ENCODE measurements at regions not wholly inside any gene's neighbourhood (a gene's known extent, or its start where the extent isn't known, plus 50 kb on each side); places are given as distances from the start of the nearest gene placed in this dataset.

DNA sequence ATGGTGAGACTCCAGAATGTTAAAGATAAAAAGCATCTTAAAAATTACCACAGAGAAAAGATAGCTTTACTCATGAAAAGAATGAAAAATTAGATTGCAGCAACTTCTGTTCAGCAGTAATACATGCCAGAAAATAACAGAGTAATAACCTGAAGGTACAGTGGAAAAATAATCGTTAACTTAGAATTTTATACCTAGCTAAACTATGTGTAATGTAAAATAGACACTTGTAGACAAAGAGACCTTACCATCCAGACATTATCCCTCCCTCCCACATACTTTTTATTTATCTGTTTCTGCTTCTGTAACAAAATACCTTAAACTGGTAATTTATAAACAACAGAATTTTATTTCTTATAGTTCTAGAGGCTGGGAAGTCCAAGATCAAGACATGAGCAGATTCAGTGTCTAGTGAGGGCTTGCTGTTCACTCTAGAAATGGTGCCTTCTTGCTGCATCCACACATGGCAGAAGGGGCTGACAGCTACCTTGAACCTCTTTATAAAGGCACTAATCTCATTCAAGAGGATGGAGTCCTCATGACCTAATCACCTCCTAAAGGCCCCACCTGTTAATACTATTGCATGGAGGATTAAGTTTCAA, 90.7 kb downstream of the COL6A6 start:
- no peaks in the 10 kb centered on the region for H3K27me3 ChIP-seq (ENCODE audit: control insufficient read depth in 4 of 4, insufficient read depth in 4 of 4, low read length in 3 of 4)
- no peaks in the 10 kb centered on the region for H3K36me3 ChIP-seq (ENCODE audit: control insufficient read depth in 4 of 4, insufficient read depth in 3 of 4, low read depth in 1 of 4, low read length in 3 of 4)
- no peak overlapping the region for H3K4me3 ChIP-seq (ENCODE audit: low read depth in 1 of 3, low read length in 3 of 3)
- H3K4me1 ChIP-seq (ENCODE audit: control insufficient read depth in 4 of 4, insufficient read depth in 4 of 4, low read length in 3 of 4): no peaks in the 10 kb centered on the region
- no peak for DNase-seq (ENCODE audit: low spot score)
- TF ChIP-seq FOXA2 (IDR thresholded peaks at IDR 0.05) (no peak), HNF4A (conservative IDR thresholded peaks at IDR 0.05) (no peak), JUND (IDR thresholded peaks at IDR 0.05) (no peak), FOXA1 (IDR thresholded peaks at IDR 0.05) (no peak), RAD21 (IDR thresholded peaks at IDR 0.05) (no peak), SP1 (IDR thresholded peaks at IDR 0.05) (no peak), RXRA (IDR thresholded peaks at IDR 0.05) (no peak), TAF1 (conservative IDR thresholded peaks at IDR 0.05) (no peak), NR2F2 (IDR thresholded peaks at IDR 0.05) (no peak)
- TF ChIP-seq, protein P1, sequence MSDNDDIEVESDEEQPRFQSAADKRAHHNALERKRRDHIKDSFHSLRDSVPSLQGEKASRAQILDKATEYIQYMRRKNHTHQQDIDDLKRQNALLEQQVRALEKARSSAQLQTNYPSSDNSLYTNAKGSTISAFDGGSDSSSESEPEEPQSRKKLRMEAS (IDR thresholded peaks at IDR 0.05): no peak
- TF ChIP-seq, protein P2, sequence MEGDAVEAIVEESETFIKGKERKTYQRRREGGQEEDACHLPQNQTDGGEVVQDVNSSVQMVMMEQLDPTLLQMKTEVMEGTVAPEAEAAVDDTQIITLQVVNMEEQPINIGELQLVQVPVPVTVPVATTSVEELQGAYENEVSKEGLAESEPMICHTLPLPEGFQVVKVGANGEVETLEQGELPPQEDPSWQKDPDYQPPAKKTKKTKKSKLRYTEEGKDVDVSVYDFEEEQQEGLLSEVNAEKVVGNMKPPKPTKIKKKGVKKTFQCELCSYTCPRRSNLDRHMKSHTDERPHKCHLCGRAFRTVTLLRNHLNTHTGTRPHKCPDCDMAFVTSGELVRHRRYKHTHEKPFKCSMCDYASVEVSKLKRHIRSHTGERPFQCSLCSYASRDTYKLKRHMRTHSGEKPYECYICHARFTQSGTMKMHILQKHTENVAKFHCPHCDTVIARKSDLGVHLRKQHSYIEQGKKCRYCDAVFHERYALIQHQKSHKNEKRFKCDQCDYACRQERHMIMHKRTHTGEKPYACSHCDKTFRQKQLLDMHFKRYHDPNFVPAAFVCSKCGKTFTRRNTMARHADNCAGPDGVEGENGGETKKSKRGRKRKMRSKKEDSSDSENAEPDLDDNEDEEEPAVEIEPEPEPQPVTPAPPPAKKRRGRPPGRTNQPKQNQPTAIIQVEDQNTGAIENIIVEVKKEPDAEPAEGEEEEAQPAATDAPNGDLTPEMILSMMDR (IDR thresholded peaks at IDR 0.05; ENCODE audit: low read depth, low read length, missing input control): no peak
- TF ChIP-seq, protein P3, sequence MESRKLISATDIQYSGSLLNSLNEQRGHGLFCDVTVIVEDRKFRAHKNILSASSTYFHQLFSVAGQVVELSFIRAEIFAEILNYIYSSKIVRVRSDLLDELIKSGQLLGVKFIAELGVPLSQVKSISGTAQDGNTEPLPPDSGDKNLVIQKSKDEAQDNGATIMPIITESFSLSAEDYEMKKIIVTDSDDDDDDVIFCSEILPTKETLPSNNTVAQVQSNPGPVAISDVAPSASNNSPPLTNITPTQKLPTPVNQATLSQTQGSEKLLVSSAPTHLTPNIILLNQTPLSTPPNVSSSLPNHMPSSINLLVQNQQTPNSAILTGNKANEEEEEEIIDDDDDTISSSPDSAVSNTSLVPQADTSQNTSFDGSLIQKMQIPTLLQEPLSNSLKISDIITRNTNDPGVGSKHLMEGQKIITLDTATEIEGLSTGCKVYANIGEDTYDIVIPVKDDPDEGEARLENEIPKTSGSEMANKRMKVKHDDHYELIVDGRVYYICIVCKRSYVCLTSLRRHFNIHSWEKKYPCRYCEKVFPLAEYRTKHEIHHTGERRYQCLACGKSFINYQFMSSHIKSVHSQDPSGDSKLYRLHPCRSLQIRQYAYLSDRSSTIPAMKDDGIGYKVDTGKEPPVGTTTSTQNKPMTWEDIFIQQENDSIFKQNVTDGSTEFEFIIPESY (IDR thresholded peaks at IDR 0.05): no peak
- WGBS: 80% methylated on average over 1 of the region's 1 CpG
- H3K9ac ChIP-seq (ENCODE audit: low read depth in 1 of 2, low read length in 2 of 2): no peak overlapping the region
- no peak overlapping the region for H3K27ac ChIP-seq (ENCODE audit: low read depth in 1 of 2, low read length in 2 of 2)
- H3K9me3 ChIP-seq (ENCODE audit: control insufficient read depth in 4 of 4, low read length in 3 of 4): peaks cover 0 to 24% (median 4%) of the 10 kb centered on the region in 4 donors

DNA sequence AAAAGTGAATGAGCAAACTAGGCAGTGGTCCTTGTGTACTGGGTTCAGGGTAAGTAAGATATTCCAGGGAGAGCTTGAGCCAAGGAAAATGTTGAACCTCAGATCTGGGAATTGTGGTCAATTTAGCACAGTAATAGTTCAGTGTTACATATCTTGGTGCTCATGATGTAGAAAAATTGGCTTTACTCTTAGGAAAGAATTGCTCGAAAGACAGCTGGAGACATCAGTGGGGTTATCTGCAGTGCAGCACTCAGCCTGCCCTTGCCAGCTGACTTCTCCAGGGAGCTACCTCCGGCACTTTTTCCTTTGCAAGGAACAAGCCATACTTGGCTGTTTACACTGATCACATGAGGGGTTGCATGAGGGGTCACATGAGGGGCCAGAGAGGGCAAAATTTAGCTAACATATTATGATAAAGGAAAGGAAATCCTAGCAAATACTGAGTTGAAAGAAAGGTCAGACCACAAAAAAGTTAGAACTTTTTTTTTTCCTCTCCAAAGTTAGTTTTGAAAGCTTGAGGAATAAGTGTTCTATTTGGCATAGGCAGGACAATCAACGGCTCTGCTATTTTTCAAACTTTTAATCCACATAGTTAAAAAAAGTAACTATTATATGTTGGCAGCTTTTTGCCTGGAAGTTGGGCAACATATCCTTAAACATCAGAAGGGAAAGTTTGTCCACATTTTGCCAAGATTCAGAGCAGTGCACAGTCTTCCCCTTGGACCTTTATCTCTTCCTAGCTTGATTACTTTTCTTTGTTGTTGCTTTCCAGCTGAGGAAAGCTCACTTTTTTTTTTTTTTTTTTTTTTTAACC, 92.4 kb downstream of the COL6A6 start:
- Histone ChIP-seq H3K27ac (ENCODE audit: low read depth in 1 of 2, low read length in 2 of 2) (no peak overlapping the region), H3K27me3 (ENCODE audit: control insufficient read depth in 4 of 4, insufficient read depth in 4 of 4, low read length in 3 of 4) (no peaks in the 10 kb centered on the region), H3K9ac (ENCODE audit: low read depth in 1 of 2, low read length in 2 of 2) (no peak overlapping the region), H3K36me3 (ENCODE audit: control insufficient read depth in 4 of 4, insufficient read depth in 3 of 4, low read depth in 1 of 4, low read length in 3 of 4) (no peaks in the 10 kb centered on the region), H3K4me3 (ENCODE audit: low read depth in 1 of 3, low read length in 3 of 3) (no peak overlapping the region), H3K4me1 (ENCODE audit: control insufficient read depth in 4 of 4, insufficient read depth in 4 of 4, low read length in 3 of 4) (no peaks in the 10 kb centered on the region), H3K9me3 (ENCODE audit: control insufficient read depth in 4 of 4, low read length in 3 of 4) (peaks cover 0 to 31% (median 4%) of the 10 kb centered on the region in 4 donors)
- no peak for DNase-seq (ENCODE audit: low spot score)
- TF ChIP-seq, protein P4, sequence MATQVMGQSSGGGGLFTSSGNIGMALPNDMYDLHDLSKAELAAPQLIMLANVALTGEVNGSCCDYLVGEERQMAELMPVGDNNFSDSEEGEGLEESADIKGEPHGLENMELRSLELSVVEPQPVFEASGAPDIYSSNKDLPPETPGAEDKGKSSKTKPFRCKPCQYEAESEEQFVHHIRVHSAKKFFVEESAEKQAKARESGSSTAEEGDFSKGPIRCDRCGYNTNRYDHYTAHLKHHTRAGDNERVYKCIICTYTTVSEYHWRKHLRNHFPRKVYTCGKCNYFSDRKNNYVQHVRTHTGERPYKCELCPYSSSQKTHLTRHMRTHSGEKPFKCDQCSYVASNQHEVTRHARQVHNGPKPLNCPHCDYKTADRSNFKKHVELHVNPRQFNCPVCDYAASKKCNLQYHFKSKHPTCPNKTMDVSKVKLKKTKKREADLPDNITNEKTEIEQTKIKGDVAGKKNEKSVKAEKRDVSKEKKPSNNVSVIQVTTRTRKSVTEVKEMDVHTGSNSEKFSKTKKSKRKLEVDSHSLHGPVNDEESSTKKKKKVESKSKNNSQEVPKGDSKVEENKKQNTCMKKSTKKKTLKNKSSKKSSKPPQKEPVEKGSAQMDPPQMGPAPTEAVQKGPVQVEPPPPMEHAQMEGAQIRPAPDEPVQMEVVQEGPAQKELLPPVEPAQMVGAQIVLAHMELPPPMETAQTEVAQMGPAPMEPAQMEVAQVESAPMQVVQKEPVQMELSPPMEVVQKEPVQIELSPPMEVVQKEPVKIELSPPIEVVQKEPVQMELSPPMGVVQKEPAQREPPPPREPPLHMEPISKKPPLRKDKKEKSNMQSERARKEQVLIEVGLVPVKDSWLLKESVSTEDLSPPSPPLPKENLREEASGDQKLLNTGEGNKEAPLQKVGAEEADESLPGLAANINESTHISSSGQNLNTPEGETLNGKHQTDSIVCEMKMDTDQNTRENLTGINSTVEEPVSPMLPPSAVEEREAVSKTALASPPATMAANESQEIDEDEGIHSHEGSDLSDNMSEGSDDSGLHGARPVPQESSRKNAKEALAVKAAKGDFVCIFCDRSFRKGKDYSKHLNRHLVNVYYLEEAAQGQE (IDR thresholded peaks at IDR 0.05): peak; percentile 15
- no peak for TF ChIP-seq FOXA1 (IDR thresholded peaks at IDR 0.05)
- TF ChIP-seq RXRA (IDR thresholded peaks at IDR 0.05): peak; percentile 55 to 61
- TF ChIP-seq SP1 (IDR thresholded peaks at IDR 0.05): peak; percentile 12
- peak; percentile 98 for TF ChIP-seq NR2F2 (IDR thresholded peaks at IDR 0.05)
- TF ChIP-seq JUND (IDR thresholded peaks at IDR 0.05): no peak
- WGBS: 31% methylated on average over 3 of the region's 3 CpGs

Data from liver (tissue), 8 donors.